Retinal pigment epithelial cell (primary cell): ENCODE measurements at regions not wholly inside any gene's neighbourhood (a gene's known extent, or its start where the extent isn't known, plus 50 kb on each side); places are given as distances from the start of the nearest gene placed in this dataset.

Experiments used
- DNase-seq: peaks from one replicate; pipeline ENCODE4 v3.0.0-alpha.2; 2010; ENCODE audit warnings: low read depth
- H3K4me3 ChIP-seq: 2 replicates; pipeline ENCODE4 v1.5.1; 2011; ENCODE audit warnings: mild to moderate bottlenecking, low read length, control low read depth, moderate library complexity
- TF ChIP-seq, protein P1 (sequence below): conservative IDR thresholded peaks from 2 replicates; pipeline ENCODE4 v1.5.1; 2011; ENCODE audit warnings: low read depth, low read length, control low read depth, inconsistent platforms

GRCh38 chr16:62638964-62639870, 603.0 kb upstream of the CDH8 start:
- no peak for DNase-seq
- no peak overlapping the region for H3K4me3 ChIP-seq
- TF ChIP-seq, protein P1, sequence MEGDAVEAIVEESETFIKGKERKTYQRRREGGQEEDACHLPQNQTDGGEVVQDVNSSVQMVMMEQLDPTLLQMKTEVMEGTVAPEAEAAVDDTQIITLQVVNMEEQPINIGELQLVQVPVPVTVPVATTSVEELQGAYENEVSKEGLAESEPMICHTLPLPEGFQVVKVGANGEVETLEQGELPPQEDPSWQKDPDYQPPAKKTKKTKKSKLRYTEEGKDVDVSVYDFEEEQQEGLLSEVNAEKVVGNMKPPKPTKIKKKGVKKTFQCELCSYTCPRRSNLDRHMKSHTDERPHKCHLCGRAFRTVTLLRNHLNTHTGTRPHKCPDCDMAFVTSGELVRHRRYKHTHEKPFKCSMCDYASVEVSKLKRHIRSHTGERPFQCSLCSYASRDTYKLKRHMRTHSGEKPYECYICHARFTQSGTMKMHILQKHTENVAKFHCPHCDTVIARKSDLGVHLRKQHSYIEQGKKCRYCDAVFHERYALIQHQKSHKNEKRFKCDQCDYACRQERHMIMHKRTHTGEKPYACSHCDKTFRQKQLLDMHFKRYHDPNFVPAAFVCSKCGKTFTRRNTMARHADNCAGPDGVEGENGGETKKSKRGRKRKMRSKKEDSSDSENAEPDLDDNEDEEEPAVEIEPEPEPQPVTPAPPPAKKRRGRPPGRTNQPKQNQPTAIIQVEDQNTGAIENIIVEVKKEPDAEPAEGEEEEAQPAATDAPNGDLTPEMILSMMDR: no peak

DNA sequence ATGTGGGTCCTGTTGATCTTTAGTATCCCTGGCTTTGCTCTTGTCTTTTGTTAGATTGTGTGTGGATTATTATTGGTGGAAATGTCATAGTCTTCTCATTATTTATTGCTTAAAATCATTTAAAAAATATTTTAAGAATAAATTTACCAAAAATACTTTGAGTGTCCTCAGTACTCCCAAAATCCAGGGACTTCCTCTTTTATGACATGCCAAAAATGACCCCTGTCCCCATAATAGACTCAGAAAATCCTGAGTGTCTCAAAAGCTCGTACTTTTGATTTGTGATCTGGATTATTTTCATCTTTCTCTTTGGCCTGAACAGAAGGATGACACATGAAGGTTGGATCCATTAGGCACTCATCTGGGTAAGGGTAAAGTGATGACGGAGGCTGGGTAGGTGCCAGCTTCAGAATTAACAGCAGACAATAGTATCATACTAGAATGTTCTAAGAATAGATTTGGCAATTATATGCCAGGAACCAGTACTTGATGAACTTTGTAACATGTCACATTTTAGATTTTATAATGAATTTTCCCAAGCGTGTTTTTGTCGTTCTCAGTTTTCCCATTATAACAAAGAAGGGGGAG, 602.2 kb upstream of the CDH8 start:
- no peak overlapping the region for H3K4me3 ChIP-seq
- no peak for DNase-seq
- TF ChIP-seq, protein P1: no peak

- TF ChIP-seq, protein P1: no peak
- no peak overlapping the region for H3K4me3 ChIP-seq
- DNase-seq: no peak
These were observed 589.1 kb upstream of the CDH8 start for GRCh38 chr16:62625326-62625725.

DNA sequence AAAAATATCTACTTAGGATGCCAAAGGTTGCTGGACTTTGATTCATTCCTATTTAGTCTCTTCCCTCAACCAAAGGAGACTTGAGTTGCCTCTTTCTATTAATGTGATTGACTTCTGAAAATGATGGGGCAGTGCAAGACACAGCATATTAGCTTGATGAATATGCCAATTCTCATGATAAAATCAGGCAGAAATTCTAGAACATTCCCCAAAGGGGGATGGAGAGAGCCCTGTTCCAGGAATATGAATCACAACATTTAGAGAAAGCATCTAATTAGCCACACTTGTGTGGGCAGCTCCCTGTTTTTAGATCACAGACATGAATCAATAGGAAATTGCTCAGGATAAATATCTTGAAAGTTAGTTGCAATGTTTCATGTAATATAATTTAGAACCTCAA, 584.0 kb upstream of the CDH8 start:
- H3K4me3 ChIP-seq: no peak overlapping the region
- TF ChIP-seq, protein P1: no peak
- no peak for DNase-seq

DNA sequence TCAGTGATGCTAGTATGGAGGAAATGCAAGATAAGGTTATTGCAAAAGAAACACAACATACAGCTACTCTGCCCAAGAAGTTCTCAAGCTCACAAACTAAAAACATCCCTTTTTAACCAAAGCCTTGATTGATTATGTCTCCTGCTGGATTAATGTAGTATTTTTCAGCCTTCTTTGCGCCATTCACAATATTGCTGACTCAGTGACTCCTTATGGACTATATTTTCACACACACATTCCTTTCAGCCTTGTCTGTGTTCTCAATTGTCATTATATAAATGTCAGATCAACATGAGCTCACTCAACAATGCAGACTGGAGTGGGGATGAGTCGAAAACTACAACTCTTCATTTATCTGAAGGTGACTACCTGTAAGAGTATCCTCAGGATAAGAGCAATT, 579.3 kb upstream of the CDH8 start:
- DNase-seq: no peak
- TF ChIP-seq, protein P1: no peak
- no peak overlapping the region for H3K4me3 ChIP-seq

GRCh38 chr16:62610291-62610690, 574.1 kb upstream of the CDH8 start:
- no peak for DNase-seq
- TF ChIP-seq, protein P1: no peak
- no peak overlapping the region for H3K4me3 ChIP-seq

DNA sequence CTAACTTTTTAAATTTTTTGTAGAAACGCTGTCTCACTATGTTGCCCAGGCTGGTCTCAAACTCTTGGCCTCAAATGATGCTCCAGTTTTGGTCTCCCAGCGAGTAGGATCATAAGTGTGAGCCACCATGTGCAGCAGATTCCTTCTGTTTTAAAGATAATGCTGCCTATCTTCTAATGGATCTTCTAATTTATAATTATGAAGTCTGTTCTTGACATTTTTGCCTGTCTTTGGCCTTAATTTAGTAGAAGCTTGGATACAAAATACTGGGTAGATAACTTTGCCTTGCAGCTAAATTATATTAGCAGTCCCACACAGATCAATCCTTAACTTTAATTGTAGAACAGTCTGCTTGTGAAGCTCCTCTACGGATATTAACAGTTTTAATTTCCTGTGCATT, 566.6 kb upstream of the CDH8 start:
- TF ChIP-seq, protein P1: no peak
- DNase-seq: no peak
- H3K4me3 ChIP-seq: no peak overlapping the region
